GM21528 (cell line): ENCODE measurements at regions not wholly inside any gene's neighbourhood (a gene's known extent, or its start where the extent isn't known, plus 50 kb on each side); places are given as distances from the start of the nearest gene placed in this dataset.
"Not testable (repeated sequence)": the region's sequence is repeated elsewhere in the genome, so short reads cannot be mapped to it uniquely, and the experiment has no call there.

ENCODE experiments used
- ATAC-seq: cut with Tn5 transposase; IDR thresholded peaks from one replicate; pipeline ENCODE4 v1.9.1; 2021; ENCODE audit warnings: mild to moderate bottlenecking, moderate library complexity; ENCODE audit not compliant: unreplicated experiment, low FRiP score

GRCh38 chr9:26513730-26514129 is 378.9 kb downstream of the CAAP1 start:
- ATAC-seq = no peak

- ATAC-seq = no peak
Observed at GRCh38 chr9:26510137-26510536, 382.5 kb downstream of the CAAP1 start.

GRCh38 chr9:26508897-26509296 is 383.7 kb downstream of the CAAP1 start:
- no peak for ATAC-seq

GRCh38 chr9:26504057-26504456 is 388.5 kb downstream of the CAAP1 start:
- no peak for ATAC-seq

DNA sequence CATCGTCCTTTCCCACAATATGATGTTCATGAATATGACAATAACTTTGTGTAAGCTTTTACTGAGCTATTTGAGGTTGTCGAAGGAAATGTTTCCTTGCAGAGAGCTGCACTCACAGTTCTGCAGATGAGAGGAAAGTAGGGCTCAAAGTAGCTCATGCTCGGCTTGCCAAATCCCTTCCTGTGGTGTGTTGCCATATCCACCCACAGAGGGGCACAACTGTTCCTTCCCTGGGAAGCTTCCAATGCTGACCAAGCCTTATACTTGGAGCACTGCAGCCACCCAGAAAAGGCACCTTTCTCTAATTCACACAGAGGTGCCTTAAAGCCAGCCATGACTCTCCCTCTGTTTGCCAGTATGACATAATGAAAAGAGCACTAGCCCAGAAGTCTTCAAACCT is 390.3 kb downstream of the CAAP1 start:
- ATAC-seq = no peak

GRCh38 chr9:26500471-26500870 is 392.1 kb downstream of the CAAP1 start:
- no peak for ATAC-seq

DNA sequence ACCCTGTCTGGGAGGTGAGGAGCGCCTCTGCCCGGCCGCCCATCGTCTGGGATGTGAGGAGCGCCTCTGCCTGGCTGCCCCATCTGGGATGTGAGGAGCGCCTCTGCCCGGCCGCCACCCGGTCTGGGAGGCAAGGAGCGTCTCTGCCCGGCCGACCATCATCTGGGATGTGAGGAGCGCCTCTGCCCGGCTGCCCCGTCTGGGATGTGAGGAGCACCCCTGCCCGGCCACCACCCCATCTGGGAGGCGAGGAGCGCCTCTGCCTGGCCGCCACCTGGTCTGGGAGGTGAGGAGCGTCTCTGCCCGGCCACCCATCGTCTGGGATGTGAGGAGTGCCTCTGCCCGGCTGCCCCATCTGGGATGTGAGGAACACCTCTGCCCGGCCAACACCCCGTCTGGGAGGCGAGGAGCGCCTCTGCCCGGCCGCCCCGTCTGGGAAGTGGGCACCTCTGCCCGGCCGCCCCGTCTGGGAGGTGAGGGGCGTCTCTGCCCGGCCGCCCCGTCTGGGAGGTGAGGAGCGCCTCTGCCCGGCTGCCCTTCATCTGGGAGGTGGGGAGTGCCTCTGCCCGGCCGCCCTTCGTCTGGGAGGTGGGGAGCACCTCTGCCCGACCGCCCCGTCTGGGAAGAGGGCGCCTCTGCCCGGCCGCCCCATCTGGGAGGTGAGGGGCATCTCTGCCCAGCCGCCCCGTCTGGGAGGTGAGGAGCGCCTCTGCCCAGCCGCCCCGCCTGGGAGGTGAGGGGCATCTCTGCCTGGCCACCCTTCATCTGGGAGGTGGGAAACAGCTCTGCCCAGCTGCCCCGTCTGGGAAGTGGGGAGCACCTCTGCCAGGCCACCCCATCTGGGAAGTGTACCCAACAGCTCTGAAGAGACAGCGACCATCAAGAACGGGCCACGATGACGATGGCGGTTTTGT is 399.7 kb downstream of the CAAP1 start:
- not testable (repeated sequence) for ATAC-seq

GRCh38 chr9:26491922-26492607 is 400.5 kb downstream of the CAAP1 start:
- not testable (repeated sequence) for ATAC-seq

DNA sequence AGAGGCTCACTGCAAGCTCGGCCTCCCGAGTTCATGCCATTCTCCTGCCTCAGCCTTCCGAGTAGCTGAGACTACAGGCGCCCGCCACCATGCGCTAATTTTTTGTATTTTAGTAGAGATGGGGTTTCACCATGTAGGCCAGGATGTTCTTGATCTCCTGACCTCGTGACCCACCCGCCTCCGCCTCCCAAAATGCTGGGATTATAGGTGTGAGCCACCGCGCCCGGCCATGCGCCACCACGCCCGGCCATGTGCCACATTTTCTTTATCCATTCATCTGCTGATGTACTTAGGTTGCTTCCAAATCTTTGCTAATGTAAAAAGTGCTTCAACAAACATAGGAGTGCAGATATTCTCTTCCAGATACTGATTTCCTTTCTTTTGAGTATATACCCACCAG is 408.6 kb downstream of the CAAP1 start:
- ATAC-seq = no peak

- no peak for ATAC-seq
Observed at GRCh38 chr9:26477963-26478362, 414.6 kb downstream of the CAAP1 start.

GRCh38 chr9:26471261-26471660 is 421.3 kb downstream of the CAAP1 start:
- no peak for ATAC-seq

DNA sequence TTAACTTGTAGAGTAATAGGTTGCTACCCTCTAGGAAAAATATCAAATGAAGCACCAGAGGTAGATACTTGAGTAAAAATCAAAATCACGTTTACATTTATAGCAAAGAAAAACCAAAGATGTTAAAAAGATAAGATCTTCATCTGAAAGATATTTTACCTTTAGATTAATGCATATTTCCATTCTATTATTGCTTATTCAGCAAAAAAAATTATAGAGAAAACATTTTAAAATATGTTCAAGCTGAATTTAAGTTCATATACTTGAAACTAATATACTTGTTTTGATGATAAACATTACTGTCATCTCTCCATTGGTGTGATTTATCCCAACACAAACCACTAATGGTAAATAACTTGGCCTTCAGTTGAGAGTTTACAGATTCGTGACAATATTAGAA is 422.3 kb downstream of the CAAP1 start:
- ATAC-seq = no peak

GRCh38 chr9:26463837-26464236 is 428.8 kb downstream of the CAAP1 start:
- ATAC-seq = no peak

DNA sequence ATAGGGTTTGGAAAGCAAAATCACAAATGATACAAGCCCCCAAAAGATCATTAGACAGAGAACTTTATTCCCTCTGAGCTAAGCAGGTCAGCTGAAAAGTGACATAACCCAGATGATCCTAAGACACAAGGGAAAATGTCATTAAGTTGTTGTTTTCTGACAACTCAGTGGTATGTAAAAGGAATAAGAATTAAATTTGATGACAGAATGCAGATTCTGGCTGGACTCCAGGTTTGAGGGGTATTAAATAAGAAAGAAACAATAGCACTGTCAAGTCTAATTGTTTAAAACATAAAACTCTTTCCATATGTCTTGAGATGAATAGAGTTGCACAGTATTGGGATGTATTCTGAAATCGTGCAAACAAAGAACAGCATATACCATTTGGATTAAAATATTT is 429.9 kb downstream of the CAAP1 start:
- no peak for ATAC-seq

DNA sequence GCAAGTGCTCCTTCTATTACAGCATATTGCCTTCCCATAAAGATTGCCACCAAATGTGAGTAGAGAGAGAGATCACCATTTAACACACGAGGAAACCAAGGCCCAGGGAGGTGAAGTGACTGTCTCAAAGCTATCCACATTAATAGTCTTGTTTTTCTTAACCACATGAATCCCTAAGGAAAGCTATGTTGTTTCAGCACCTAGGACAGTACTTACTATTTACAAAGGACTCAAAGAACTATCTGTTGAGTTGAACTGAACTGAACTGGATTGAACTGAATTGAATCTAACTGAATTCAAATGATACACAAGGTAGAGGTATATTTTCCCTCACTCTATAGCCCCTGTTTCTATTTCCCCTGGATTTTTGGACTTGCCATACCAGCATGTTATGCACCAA is 430.4 kb downstream of the CAAP1 start:
- ATAC-seq = no peak

- ATAC-seq = no peak
Observed at GRCh38 chr9:26460624-26461023, 432.0 kb downstream of the CAAP1 start.

DNA sequence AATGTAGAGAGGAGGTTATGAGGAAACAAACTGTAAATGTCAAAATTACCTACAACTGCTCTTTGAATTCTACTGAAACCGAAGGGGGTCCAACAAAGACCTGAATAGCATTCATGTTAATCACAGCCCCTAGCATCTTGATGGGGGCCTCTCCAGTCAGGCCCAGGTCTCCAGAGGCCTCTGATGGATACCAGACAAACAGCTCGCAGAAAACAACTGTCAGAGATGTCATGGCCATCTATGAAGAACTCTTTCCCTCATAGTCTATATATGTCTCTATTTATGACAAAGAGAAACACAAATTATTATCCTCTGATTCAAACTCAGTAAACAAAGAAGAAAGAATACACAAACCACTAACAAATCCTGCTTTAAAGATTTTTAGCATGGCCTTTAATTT is 432.6 kb downstream of the CAAP1 start:
- ATAC-seq = no peak

- no peak for ATAC-seq
Observed at GRCh38 chr9:26458054-26458453, 434.5 kb downstream of the CAAP1 start.

DNA sequence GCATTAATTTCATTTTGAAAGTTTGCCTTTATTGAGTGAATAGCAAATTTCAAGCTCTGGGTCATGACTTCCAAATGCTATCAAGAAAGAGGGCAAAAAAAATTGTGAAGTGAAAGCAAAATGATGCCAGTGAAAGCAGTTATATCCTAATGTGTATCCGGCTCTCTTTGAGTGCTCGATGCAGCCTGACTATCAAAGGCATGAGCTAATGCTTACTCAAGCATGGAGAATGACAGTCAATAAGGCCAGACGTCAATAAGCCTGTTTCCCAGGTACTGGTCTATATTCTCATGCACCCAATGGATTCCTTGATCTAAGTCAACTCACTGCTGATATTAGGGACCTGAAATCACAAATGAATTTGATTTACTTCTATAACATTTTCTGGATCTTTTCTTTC is 435.5 kb downstream of the CAAP1 start:
- ATAC-seq = no peak

DNA sequence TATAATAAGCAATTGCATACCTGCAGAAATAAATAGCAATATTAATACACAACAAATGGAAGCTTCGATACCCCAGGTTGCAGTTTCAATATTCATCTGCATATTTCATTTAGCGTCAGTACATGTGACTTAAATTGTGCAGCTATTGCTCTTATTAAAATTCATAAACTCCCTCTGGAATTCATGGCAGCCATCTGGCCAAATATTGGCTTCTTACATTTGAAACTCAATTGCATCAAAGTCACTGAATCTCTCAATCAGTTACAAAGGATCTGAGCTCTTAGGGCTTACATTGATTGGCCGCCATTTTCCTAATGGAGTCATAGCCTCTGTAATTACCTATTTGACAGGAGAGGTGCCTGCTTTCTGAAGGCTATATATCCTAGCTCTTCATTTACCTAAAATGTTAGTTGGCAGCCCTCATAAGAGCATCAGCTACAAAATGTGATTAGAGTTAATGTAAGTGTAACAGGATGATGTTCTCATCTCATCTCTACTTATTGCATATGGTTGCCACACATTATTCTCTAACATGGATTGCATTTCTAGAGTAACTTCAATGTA is 453.5 kb downstream of the CAAP1 start:
- no peak for ATAC-seq

- no peak for ATAC-seq
Observed at GRCh38 chr9:26437056-26437711, 455.4 kb downstream of the CAAP1 start.
